ENCODE measurements at regions not wholly inside any gene's neighbourhood (a gene's known extent, or its start where the extent isn't known, plus 50 kb on each side); places are given as distances from the start of the nearest gene placed in this dataset.

GRCh38 chr6:115665310-115665709, 395.4 kb downstream of the FRK start (continued):
- TF ChIP-seq NKRF (conservative IDR thresholded peaks at IDR 0.05) (no peak), HDGF (IDR thresholded peaks at IDR 0.05) (no peak), RUNX3 (IDR thresholded peaks at IDR 0.05; ENCODE audit: low read length) (no peak), ELK1 (IDR thresholded peaks at IDR 0.05; ENCODE audit: low read depth, low read length) (no peak), SUPT20H (IDR thresholded peaks at IDR 0.05; ENCODE audit: borderline replicate concordance, control insufficient read depth, low read depth, low read length) (no peak)

GRCh38 chr6:115663681-115664080, 397.0 kb downstream of the FRK start:
- ChIA-PET POLR2A (no interaction called here), CTCF (no interaction called here), SMC1A (ENCODE audit: uncharacterized antibody, unreplicated experiment) (interaction anchor here (1.4 kb wide), 1 partner anchor 54 kb away, joined by 3 read pairs; no protein-coding TSS in a partner anchor), RAD21 (ENCODE audit: unreplicated experiment) (no interaction called here)
- no peaks in the 10 kb centered on the region for H4K20me1 ChIP-seq (ENCODE audit: control insufficient read depth, insufficient read depth)
- H2AFZ ChIP-seq (ENCODE audit: control insufficient read depth, low read depth, low read length) = no peak overlapping the region
- H3K36me3 ChIP-seq (ENCODE audit: control insufficient read depth in 2 of 2, insufficient read depth in 2 of 2, low read length in 1 of 2) = no peaks in the 10 kb centered on the region
- ATAC-seq (no peak), FAIRE-seq (no peak), DNase-seq (ENCODE audit: low read depth, low spot score) (no peak)
- no peak overlapping the region for H3K27ac ChIP-seq (ENCODE audit: control insufficient read depth, insufficient read depth)
- 11% methylated on average over 3 of the region's 3 CpGs for WGBS (ENCODE audit: insufficient coverage, insufficient replicate concordance, low lambda C conversion rate, missing lambda C conversion rate)
- no peaks in the 10 kb centered on the region for H3K4me1 ChIP-seq (ENCODE audit: control insufficient read depth, insufficient read depth, low read length)
- H3K9me3 ChIP-seq (replicated peaks; ENCODE audit: control insufficient read depth, insufficient read depth, low read length) = no peaks in the 10 kb centered on the region
- no peak overlapping the region for H3K9ac ChIP-seq (ENCODE audit: control insufficient read depth, insufficient read depth, low read length)
- intact Hi-C loops (cut with micrococcal nuclease; ENCODE audit: unreplicated experiment) = no loop called here
- BruUV-seq (replicated peaks) = no TSS peak
- no peak overlapping the region for H3K4me3 ChIP-seq
- in situ Hi-C loops (cut with MboI) = no loop called here
- no peaks in the 10 kb centered on the region; a peak in 1 of 4 replicates for H3K27me3 ChIP-seq (replicated peaks in 1 of 2; ENCODE audit: control insufficient read depth in 2 of 2, insufficient read depth in 2 of 2, low read length in 1 of 2)
- H3K79me2 ChIP-seq (ENCODE audit: control insufficient read depth, insufficient read depth, low read length) = no peaks in the 10 kb centered on the region
- no peak overlapping the region for H3K4me2 ChIP-seq (ENCODE audit: control insufficient read depth, insufficient read depth)
- TF ChIP-seq BCLAF1 (IDR thresholded peaks at IDR 0.05) = no peak
- TF ChIP-seq TAF1 (IDR thresholded peaks at IDR 0.05; ENCODE audit: borderline replicate concordance, low read depth, low read length) = no peak
- no peak for TF ChIP-seq REST (IDR thresholded peaks at IDR 0.05; ENCODE audit: low read depth, low read length)
- no peak for TF ChIP-seq YBX1 (IDR thresholded peaks at IDR 0.05)
- no peak for TF ChIP-seq IRF3 (IDR thresholded peaks at IDR 0.05)
- TF ChIP-seq IKZF2 (IDR thresholded peaks at IDR 0.05) = no peak
- TF ChIP-seq EGR1 (IDR thresholded peaks at IDR 0.05; ENCODE audit: borderline replicate concordance in 1 of 2, low read depth in 2 of 2, low read length in 2 of 2) = no peak
- no peak for TF ChIP-seq EED (IDR thresholded peaks at IDR 0.05; ENCODE audit: low read depth)
